Ascending aorta (tissue), 2 donors: ENCODE measurements at regions not wholly inside any gene's neighbourhood (a gene's known extent, or its start where the extent isn't known, plus 50 kb on each side); places are given as distances from the start of the nearest gene placed in this dataset.

ENCODE experiments used
- DNase-seq, 2 donors: peaks; one replicate each; pipeline ENCODE4 v3.0.0-alpha.2; 2019; ENCODE audit warnings: low spot score in 2 of 2
- H3K27ac ChIP-seq, 2 donors: fragments of 200-600 bp; sonication (generic); one replicate each; pipeline ENCODE4 v1.5.1; 2016 to 2017; ENCODE audit warnings: mild to moderate bottlenecking in 1 of 2
- H3K27me3 ChIP-seq: fragments of 200-600 bp; sonication (generic); one replicate; pipeline ENCODE4 v1.5.1; 2017
- H3K36me3 ChIP-seq, 2 donors: fragments of 200-600 bp; sonication (generic); one replicate each; pipeline ENCODE4 v1.5.1; 2016
- H3K4me1 ChIP-seq, 2 donors: fragments of 200-600 bp; sonication (generic); one replicate each; pipeline ENCODE4 v1.5.1; 2016 to 2017; ENCODE audit warnings: mild to moderate bottlenecking in 1 of 2
- H3K4me3 ChIP-seq, 2 donors: fragments of 200-600 bp; sonication (generic); one replicate each; pipeline ENCODE4 v1.5.1; 2016 to 2017; ENCODE audit warnings: mild to moderate bottlenecking in 1 of 2
- H3K9me3 ChIP-seq, 2 donors: fragments of 200-600 bp; sonication (generic); one replicate each; pipeline ENCODE4 v1.5.1; 2016
- CTCF ChIP-seq, 3 experiments: fragments of 200-600 bp in 2 of 3; fragments of 450-650 bp in 1 of 3; sonication (generic) in 2 of 3; IDR thresholded peaks; one replicate each; pipeline ENCODE4 v1.5.1; 2016 to 2019; ENCODE audit warnings: antibody characterized with exemption in 3 of 3, mild to moderate bottlenecking in 1 of 3, moderate library complexity in 1 of 3
- intact Hi-C: fragments of 100-400 bp; cut with DNase I; formaldehyde crosslinking; loops from one replicate; pipeline ENCODE4 v1.15.1; 2023

DNA sequence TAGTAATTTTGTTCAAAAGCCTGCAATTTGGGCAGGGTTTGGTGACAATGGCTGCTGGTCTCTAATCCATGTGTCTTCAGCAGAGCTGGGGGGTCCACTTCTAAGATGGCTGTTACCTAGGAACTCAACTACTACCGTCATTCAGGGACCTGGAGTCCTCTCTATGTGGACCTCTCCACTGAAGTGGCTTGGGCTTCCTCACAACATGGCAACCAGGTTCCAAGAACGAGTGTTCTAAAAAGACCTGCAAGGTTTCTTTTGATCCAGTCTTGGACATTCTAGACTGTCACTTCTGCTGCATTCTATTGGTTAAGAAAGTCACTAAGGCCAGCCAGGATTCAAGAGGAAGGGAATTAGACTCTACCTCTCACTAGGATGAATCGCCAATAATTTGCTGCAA lies 387.0 kb downstream of the NXPE2 start:
- intact Hi-C loops: no loop called here
- no peak overlapping the region for H3K27ac ChIP-seq
- no peaks in the 10 kb centered on the region for H3K9me3 ChIP-seq
- no peak for DNase-seq
- H3K36me3 ChIP-seq: no peaks in the 10 kb centered on the region
- TF ChIP-seq CTCF (IDR thresholded peaks at IDR 0.05): no peak
- no peaks in the 10 kb centered on the region for H3K27me3 ChIP-seq
- H3K4me3 ChIP-seq: no peak overlapping the region
- no peaks in the 10 kb centered on the region for H3K4me1 ChIP-seq

DNA sequence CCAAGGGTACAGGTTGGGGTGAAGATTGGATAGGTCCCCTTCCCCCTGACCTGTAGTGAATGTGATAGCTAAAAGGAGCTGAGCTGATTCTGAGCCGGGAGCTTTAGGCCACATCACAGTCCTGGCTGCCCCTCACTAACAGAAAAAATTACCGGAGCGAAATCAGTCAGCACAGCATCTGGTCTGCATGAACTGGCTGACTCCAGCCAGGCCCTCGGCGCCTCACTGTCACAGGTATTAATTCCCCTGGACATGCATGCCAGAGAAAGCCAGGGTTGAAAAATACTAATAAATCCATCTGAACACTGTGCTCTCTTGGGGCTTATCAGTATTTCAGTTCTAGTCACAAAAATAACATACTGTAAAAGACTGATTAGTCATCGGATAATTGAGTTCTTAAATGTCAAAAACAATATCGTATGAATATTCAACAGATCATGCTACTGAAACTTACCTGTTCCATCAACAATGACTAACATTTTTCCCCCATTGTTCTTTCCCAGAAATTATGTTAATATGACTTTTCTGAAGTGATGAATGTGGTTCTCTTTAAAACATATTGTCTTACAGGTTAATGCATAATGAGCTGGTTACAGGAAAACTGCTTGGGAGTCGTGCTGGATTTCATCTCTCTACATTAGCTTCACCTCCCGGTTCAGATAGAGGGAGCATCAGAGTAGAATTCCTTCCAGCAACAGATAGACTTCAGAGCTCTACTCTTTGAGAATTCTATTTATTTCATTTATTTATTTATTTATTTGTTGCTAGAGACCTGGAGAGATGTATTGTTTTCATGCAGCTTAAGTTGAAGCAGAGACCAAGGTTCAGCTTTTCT lies 387.7 kb downstream of the NXPE2 start:
- Histone ChIP-seq H3K36me3 (no peaks in the 10 kb centered on the region), H3K27ac (no peak overlapping the region), H3K9me3 (no peaks in the 10 kb centered on the region), H3K27me3 (no peaks in the 10 kb centered on the region), H3K4me1 (no peaks in the 10 kb centered on the region), H3K4me3 (no peak overlapping the region)
- intact Hi-C loops: no loop called here
- no peak for TF ChIP-seq CTCF (IDR thresholded peaks at IDR 0.05)
- no peak for DNase-seq

GRCh38 chr11:115067471-115067870 lies 389.1 kb downstream of the NXPE2 start:
- no peaks in the 10 kb centered on the region for H3K27me3 ChIP-seq
- intact Hi-C loops: no loop called here
- H3K4me1 ChIP-seq: no peaks in the 10 kb centered on the region
- no peaks in the 10 kb centered on the region for H3K36me3 ChIP-seq
- DNase-seq: no peak
- no peak for TF ChIP-seq CTCF (IDR thresholded peaks at IDR 0.05)
- H3K9me3 ChIP-seq: no peaks in the 10 kb centered on the region
- no peak overlapping the region for H3K4me3 ChIP-seq
- no peak overlapping the region for H3K27ac ChIP-seq

- Histone ChIP-seq H3K27me3 (no peaks in the 10 kb centered on the region), H3K9me3 (no peaks in the 10 kb centered on the region), H3K4me1 (no peaks in the 10 kb centered on the region), H3K27ac (no peak overlapping the region), H3K4me3 (no peak overlapping the region), H3K36me3 (no peaks in the 10 kb centered on the region)
- no peak for DNase-seq
- no peak for TF ChIP-seq CTCF (IDR thresholded peaks at IDR 0.05)
- intact Hi-C loops: no loop called here
Observed at GRCh38 chr11:115067900-115068530, 389.7 kb downstream of the NXPE2 start.

DNA sequence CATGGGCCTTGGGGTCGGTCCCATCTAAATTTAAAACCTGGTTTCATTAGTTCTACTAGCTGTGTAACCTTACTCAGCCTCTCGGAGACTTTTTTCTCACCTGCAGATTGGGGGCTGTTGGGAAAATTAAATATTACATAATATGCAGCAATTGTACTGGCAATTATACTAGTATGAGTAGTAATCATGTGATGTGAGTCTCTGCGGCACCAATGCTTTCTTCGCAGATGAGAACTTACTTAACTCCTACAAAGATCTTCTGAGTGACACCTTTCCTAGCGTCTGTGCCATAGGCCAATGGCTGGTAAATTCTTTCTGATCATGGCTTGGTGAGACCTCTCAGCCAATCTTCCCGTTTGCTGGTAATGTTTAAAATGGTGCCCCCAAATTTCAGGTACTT lies 391.3 kb downstream of the NXPE2 start:
- no peak for TF ChIP-seq CTCF (IDR thresholded peaks at IDR 0.05)
- Histone ChIP-seq H3K9me3 (no peaks in the 10 kb centered on the region), H3K27ac (no peak overlapping the region), H3K27me3 (no peaks in the 10 kb centered on the region), H3K4me3 (no peak overlapping the region), H3K36me3 (no peaks in the 10 kb centered on the region), H3K4me1 (no peaks in the 10 kb centered on the region)
- no peak for DNase-seq
- intact Hi-C loops: no loop called here
